ENCODE measurements at regions not wholly inside any gene's neighbourhood (a gene's known extent, or its start where the extent isn't known, plus 50 kb on each side); places are given as distances from the start of the nearest gene placed in this dataset.

GRCh38 chr5:58326022-58326421, 133.9 kb downstream of the PLK2 start:
- Histone ChIP-seq H3K27ac (no peak overlapping the region), H3K27me3 (no peaks in the 10 kb centered on the region), H3K36me3 (no peaks in the 10 kb centered on the region), H3K9me3 (no peaks in the 10 kb centered on the region), H3K4me1 (no peaks in the 10 kb centered on the region), H3K4me3 (no peak overlapping the region)
- ATAC-seq (no peak), DNase-seq (no peak)
- TF ChIP-seq POLR2A (IDR thresholded peaks at IDR 0.05) (no peak), CTCF (IDR thresholded peaks at IDR 0.05) (no peak)
- 47 to 67% (median 59%) methylated on average over 1 of the region's 1 CpG for WGBS, 4 donors
- intact Hi-C loops (cut with DNase I): no loop called here

- TF ChIP-seq POLR2A (IDR thresholded peaks at IDR 0.05) (no peak), CTCF (IDR thresholded peaks at IDR 0.05) (no peak)
- Histone ChIP-seq H3K9me3 (no peaks in the 10 kb centered on the region), H3K4me1 (no peaks in the 10 kb centered on the region), H3K27me3 (no peaks in the 10 kb centered on the region), H3K36me3 (no peaks in the 10 kb centered on the region), H3K4me3 (no peak overlapping the region), H3K27ac (no peak overlapping the region)
- DNase-seq: no peak
- ATAC-seq: no peak
- intact Hi-C loops (cut with DNase I): no loop called here
- WGBS, 4 donors: 39 to 50% (median 42%) methylated on average over 3 of the region's 3 CpGs
Measured at GRCh38 chr5:58322453-58322852, 137.4 kb downstream of the PLK2 start.

GRCh38 chr5:58318468-58318867, 141.4 kb downstream of the PLK2 start:
- no peaks in the 10 kb centered on the region for H3K27me3 ChIP-seq
- 96 to 97% (median 97%) methylated on average over 1 of the region's 1 CpG for WGBS, 4 donors
- TF ChIP-seq POLR2A (IDR thresholded peaks at IDR 0.05) (no peak), CTCF (IDR thresholded peaks at IDR 0.05) (no peak)
- H3K4me3 ChIP-seq: no peak overlapping the region
- no peaks in the 10 kb centered on the region for H3K9me3 ChIP-seq
- no peak overlapping the region for H3K27ac ChIP-seq
- peaks cover 0 to 7% (median 0%) of the 10 kb centered on the region in 12 donors for H3K4me1 ChIP-seq
- no peak for DNase-seq
- ATAC-seq: no peak
- intact Hi-C loops (cut with DNase I): no loop called here
- H3K36me3 ChIP-seq: no peaks in the 10 kb centered on the region

DNA sequence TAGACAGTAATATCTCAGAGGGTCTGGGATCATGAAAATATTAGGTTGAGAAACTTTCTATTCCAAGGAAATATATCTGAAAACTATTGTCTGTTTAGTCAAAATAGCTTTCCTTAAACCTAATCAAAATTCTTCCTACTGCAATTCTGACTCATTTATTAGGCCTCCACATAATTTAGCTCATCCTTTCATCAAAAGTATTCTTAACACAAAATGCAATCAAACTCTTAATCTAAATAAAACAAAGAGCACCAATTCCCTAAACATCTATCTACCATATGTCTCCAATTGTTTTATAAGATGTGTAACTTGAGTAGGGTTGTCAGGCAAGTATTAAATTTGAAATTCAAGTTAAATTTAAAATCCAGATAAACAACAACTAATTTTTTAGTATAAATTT, 142.1 kb downstream of the PLK2 start:
- Histone ChIP-seq H3K27me3 (no peaks in the 10 kb centered on the region), H3K27ac (no peak overlapping the region), H3K9me3 (no peaks in the 10 kb centered on the region), H3K4me1 (peaks cover 0 to 7% (median 0%) of the 10 kb centered on the region in 12 donors), H3K4me3 (no peak overlapping the region), H3K36me3 (no peaks in the 10 kb centered on the region)
- DNase-seq: no peak
- intact Hi-C loops (cut with DNase I): no loop called here
- TF ChIP-seq POLR2A (IDR thresholded peaks at IDR 0.05) (no peak), CTCF (IDR thresholded peaks at IDR 0.05) (no peak)
- ATAC-seq: no peak
